ENCODE measurements at regions not wholly inside any gene's neighbourhood (a gene's known extent, or its start where the extent isn't known, plus 50 kb on each side); places are given as distances from the start of the nearest gene placed in this dataset.

GRCh38 chr2:205911306-205911705 is 174.7 kb downstream of the INO80D start:
- BruUV-seq (replicated peaks): no TSS peak
- Histone ChIP-seq H2AFZ (ENCODE audit: low read depth, low read length) (no peak overlapping the region), H3K4me3 (replicated peaks in 1 of 3; ENCODE audit: insufficient read depth in 1 of 3, low read depth in 1 of 3, low read length in 3 of 3) (no peak overlapping the region), H3K9me1 (replicated peaks; ENCODE audit: control insufficient read depth, extremely low read depth, insufficient read depth, low read length) (no peaks in the 10 kb centered on the region), H3K27me3 (ENCODE audit: control insufficient read depth in 2 of 2, insufficient read depth in 2 of 2, low read length in 2 of 2) (peaks cover 15% of the 10 kb centered on the region in 2 experiments), H3K9ac (replicated peaks; ENCODE audit: extremely low read depth, insufficient read depth, low read length) (no peak overlapping the region), H4K20me1 (replicated peaks; ENCODE audit: control insufficient read depth, extremely low read depth, insufficient read depth, low read length) (no peaks in the 10 kb centered on the region), H3K4me2 (ENCODE audit: insufficient read depth, low read length) (no peak overlapping the region), H3K4me1 (ENCODE audit: control insufficient read depth, extremely low read depth, insufficient read depth, low read length) (no peaks in the 10 kb centered on the region), H3K79me2 (ENCODE audit: control insufficient read depth, insufficient read depth, low read length) (no peaks in the 10 kb centered on the region), H3K9me3 (replicated peaks; ENCODE audit: control insufficient read depth, insufficient read depth, low read length) (no peaks in the 10 kb centered on the region), H3K36me3 (ENCODE audit: control insufficient read depth in 2 of 2, extremely low read depth in 1 of 2, insufficient read depth in 2 of 2, low read length in 2 of 2) (no peaks in the 10 kb centered on the region), H3K27ac (ENCODE audit: insufficient read depth, low read depth, low read length) (no peak overlapping the region)
- FAIRE-seq (no peak), DNase-seq (ENCODE audit: low read depth, low spot score) (no peak)
- no peak for TF ChIP-seq FOS (IDR thresholded peaks at IDR 0.05; ENCODE audit: borderline replicate concordance, insufficient read depth, low read length)
- no peak for TF ChIP-seq MYC (IDR thresholded peaks at IDR 0.05; ENCODE audit: low read depth, low read length)
- no peak for TF ChIP-seq POLR2AphosphoS5 (IDR thresholded peaks at IDR 0.05; ENCODE audit: insufficient read depth, low read depth, low read length)
- no peak for TF ChIP-seq CTCF (IDR thresholded peaks at IDR 0.05; ENCODE audit: extremely low read depth in 1 of 2, insufficient read depth in 1 of 2, low read depth in 1 of 2, low read length in 2 of 2)
- TF ChIP-seq MAX (IDR thresholded peaks at IDR 0.05; ENCODE audit: insufficient read depth, insufficient read length): no peak
- TF ChIP-seq GATA2 (IDR thresholded peaks at IDR 0.05; ENCODE audit: insufficient read depth, insufficient read length, low read depth, low read length): no peak
- CTCF ChIA-PET: interaction anchor here (1.0 kb wide), 1 partner anchor 15 kb away, joined by 5 read pairs; no protein-coding TSS in a partner anchor
- intact Hi-C loops (cut with micrococcal nuclease) (no loop called here), dilution Hi-C loops (cut with MboI; ENCODE audit: extremely low pct_ligation_motif_present, low sequenced_read_pairs) (no loop called here)
- POLR2A ChIA-PET: no interaction called here

Measured in endothelial cell of umbilical vein (primary cell).